ENCODE measurements at regions not wholly inside any gene's neighbourhood (a gene's known extent, or its start where the extent isn't known, plus 50 kb on each side); places are given as distances from the start of the nearest gene placed in this dataset.

- no peak for TF ChIP-seq CTCF (IDR thresholded peaks at IDR 0.05)
- no peak for TF ChIP-seq ZFX (IDR thresholded peaks at IDR 0.05; ENCODE audit: borderline replicate concordance)
Measured at GRCh38 chr15:53835309-53835708, 75.8 kb upstream of the WDR72 start.
